GM13976 (cell line): ENCODE measurements at regions not wholly inside any gene's neighbourhood (a gene's known extent, or its start where the extent isn't known, plus 50 kb on each side); places are given as distances from the start of the nearest gene placed in this dataset.

Source experiments
- DNase-seq: peaks from one replicate; pipeline ENCODE4 v3.0.0; 2012; ENCODE audit warnings: low spot score
- CTCF ChIP-seq: IDR thresholded peaks from 2 replicates; pipeline ENCODE4 v1.5.1; 2012; ENCODE audit warnings: borderline replicate concordance, mild to moderate bottlenecking; ENCODE audit not compliant: insufficient read depth; ENCODE audit errors: extremely low read depth, missing control alignments, control extremely low read depth
- in situ Hi-C: fragments of 300-500 bp; cut with MboI; formaldehyde crosslinking; loops from one replicate; pipeline ENCODE4 v1.12.0; 2022; ENCODE audit warnings: low sequenced_read_pairs, mixed read lengths, inconsistent platforms; ENCODE audit not compliant: unreplicated experiment

GRCh38 chr4:171534391-171534790, 278.8 kb upstream of the GALNTL6 start:
- in situ Hi-C loops: no loop called here
- no peak for DNase-seq
- TF ChIP-seq CTCF: no peak

GRCh38 chr4:171532968-171533367, 280.2 kb upstream of the GALNTL6 start:
- TF ChIP-seq CTCF: no peak
- DNase-seq: no peak
- in situ Hi-C loops: no loop called here

- no peak for TF ChIP-seq CTCF
- in situ Hi-C loops: no loop called here
- no peak for DNase-seq
These were observed 288.3 kb upstream of the GALNTL6 start for GRCh38 chr4:171524903-171525302.

- DNase-seq: no peak
- no peak for TF ChIP-seq CTCF
- in situ Hi-C loops: no loop called here
These were observed 291.5 kb upstream of the GALNTL6 start for GRCh38 chr4:171521726-171522125.

- no peak for DNase-seq
- in situ Hi-C loops: no loop called here
- no peak for TF ChIP-seq CTCF
These were observed 293.7 kb upstream of the GALNTL6 start for GRCh38 chr4:171519457-171519856.

GRCh38 chr4:171517883-171518282, 295.3 kb upstream of the GALNTL6 start:
- TF ChIP-seq CTCF: no peak
- in situ Hi-C loops: no loop called here
- DNase-seq: no peak

DNA sequence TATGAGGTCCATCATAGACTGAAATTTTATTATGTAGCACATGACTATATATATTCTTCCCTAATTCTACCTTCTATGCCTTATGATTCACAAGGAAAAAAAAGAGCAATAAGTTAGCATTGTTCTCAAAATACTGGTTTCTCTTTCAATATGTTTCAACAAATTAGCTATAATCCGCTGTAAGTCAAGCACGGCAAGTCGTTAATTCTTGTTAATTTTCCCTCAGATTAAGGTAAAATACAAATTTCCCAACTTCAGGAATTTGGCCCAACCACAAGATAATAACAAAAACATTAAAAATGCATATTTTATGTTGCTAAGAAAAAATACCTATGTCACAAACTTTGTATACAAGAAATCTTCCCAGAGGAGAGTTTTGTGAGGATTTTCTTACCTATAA, 296.5 kb upstream of the GALNTL6 start:
- no peak for TF ChIP-seq CTCF
- no peak for DNase-seq
- in situ Hi-C loops: no loop called here
